Left cardiac atrium (tissue), 4 donors: ENCODE measurements at regions not wholly inside any gene's neighbourhood (a gene's known extent, or its start where the extent isn't known, plus 50 kb on each side); places are given as distances from the start of the nearest gene placed in this dataset.

Source experiments
- ATAC-seq, 2 donors: fragments of 200-7000 bp; cut with Tn5 transposase; one replicate each; pipeline ENCODE4 v1.9.1; 2020; ENCODE audit warnings: mild to moderate bottlenecking in 2 of 2, moderate library complexity in 2 of 2
- DNase-seq: peaks from one replicate; pipeline ENCODE4 v3.0.0-alpha.2; 2020
- intact Hi-C, 2 donors: fragments of 100-400 bp; cut with DNase I; formaldehyde crosslinking; loops; one replicate each; pipeline versions ENCODE4 v1.14.1 to v1.15.1; 2022 to 2023
- donor health status: DM: no; HTN: yes; CAD: no.
- donor health status: DM: no; HTN: yes; CAD: no; lungs with severe emphysema.
- donor health status: DM: yes; HTN: yes; CAD: no.
- donor health status: Dilated cardiomyopathy.

GRCh38 chr2:66867063-66867441, 432.1 kb downstream of the MEIS1 start:
- no peak for DNase-seq
- no peak for ATAC-seq
- intact Hi-C loops: no loop called here

GRCh38 chr2:66869076-66869475, 434.2 kb downstream of the MEIS1 start:
- no peak for ATAC-seq
- no peak for DNase-seq
- intact Hi-C loops: no loop called here

- intact Hi-C loops: no loop called here
- DNase-seq: no peak
- no peak for ATAC-seq
Measured at GRCh38 chr2:66872081-66872985, 437.4 kb downstream of the MEIS1 start.

- intact Hi-C loops: no loop called here
- no peak for DNase-seq
- ATAC-seq: no peak
Measured at GRCh38 chr2:66872986-66873754, 438.2 kb downstream of the MEIS1 start.

- ATAC-seq (no peak), DNase-seq (no peak)
- intact Hi-C loops: no loop called here
Measured at GRCh38 chr2:66874411-66874810, 439.5 kb downstream of the MEIS1 start.

- ATAC-seq: no peak
- no peak for DNase-seq
- intact Hi-C loops: no loop called here
Measured at GRCh38 chr2:66875941-66876462, 441.1 kb downstream of the MEIS1 start.

GRCh38 chr2:66885775-66886383, 451.0 kb downstream of the MEIS1 start:
- DNase-seq: no peak
- no peak for ATAC-seq
- intact Hi-C loops: no loop called here

GRCh38 chr2:66888246-66888645, 453.3 kb downstream of the MEIS1 start:
- ATAC-seq (no peak), DNase-seq (no peak)
- intact Hi-C loops: no loop called here

GRCh38 chr2:66888791-66889631, 454.1 kb downstream of the MEIS1 start:
- ATAC-seq (peak; percentile 27 to 78), DNase-seq (no peak)
- intact Hi-C loops: no loop called here

- no peak for ATAC-seq
Measured at GRCh38 chr2:66889632-66889882, 454.6 kb downstream of the MEIS1 start.

GRCh38 chr2:66890166-66890742, 455.3 kb downstream of the MEIS1 start:
- intact Hi-C loops: no loop called here
- ATAC-seq (no peak), DNase-seq (no peak)

More at GRCh38 chr2:66889632-66889882, 454.6 kb downstream of the MEIS1 start:
- no peak for DNase-seq
- intact Hi-C loops: no loop called here

GRCh38 chr2:66895206-66895605, 460.3 kb downstream of the MEIS1 start:
- DNase-seq (no peak), ATAC-seq (no peak)
- intact Hi-C loops: no loop called here

GRCh38 chr2:66896131-66896530, 461.2 kb downstream of the MEIS1 start:
- intact Hi-C loops: no loop called here
- ATAC-seq: no peak
- DNase-seq: no peak

GRCh38 chr2:66897181-66897580, 462.3 kb downstream of the MEIS1 start:
- ATAC-seq (peak in 1 of 2 donors; percentile 56), DNase-seq (no peak)
- intact Hi-C loops: no loop called here

GRCh38 chr2:66897691-66898150, 462.8 kb downstream of the MEIS1 start:
- intact Hi-C loops: no loop called here
- ATAC-seq (peak in 1 of 2 donors; percentile 62), DNase-seq (no peak)

GRCh38 chr2:66899109-66899508, 464.2 kb downstream of the MEIS1 start:
- DNase-seq (no peak), ATAC-seq (no peak)
- intact Hi-C loops: no loop called here

- no peak for DNase-seq
- ATAC-seq: no peak
- intact Hi-C loops: no loop called here
Measured at GRCh38 chr2:66899648-66900047, 464.7 kb downstream of the MEIS1 start.

- no peak for DNase-seq
- intact Hi-C loops: no loop called here
- peak in 1 of 2 donors; percentile 50 for ATAC-seq
Measured at GRCh38 chr2:66901344-66901743, 466.4 kb downstream of the MEIS1 start.

GRCh38 chr2:66903183-66903582, 468.3 kb downstream of the MEIS1 start:
- DNase-seq (no peak), ATAC-seq (no peak)
- intact Hi-C loops: no loop called here
